ENCODE measurements at regions not wholly inside any gene's neighbourhood (a gene's known extent, or its start where the extent isn't known, plus 50 kb on each side); places are given as distances from the start of the nearest gene placed in this dataset.

DNA sequence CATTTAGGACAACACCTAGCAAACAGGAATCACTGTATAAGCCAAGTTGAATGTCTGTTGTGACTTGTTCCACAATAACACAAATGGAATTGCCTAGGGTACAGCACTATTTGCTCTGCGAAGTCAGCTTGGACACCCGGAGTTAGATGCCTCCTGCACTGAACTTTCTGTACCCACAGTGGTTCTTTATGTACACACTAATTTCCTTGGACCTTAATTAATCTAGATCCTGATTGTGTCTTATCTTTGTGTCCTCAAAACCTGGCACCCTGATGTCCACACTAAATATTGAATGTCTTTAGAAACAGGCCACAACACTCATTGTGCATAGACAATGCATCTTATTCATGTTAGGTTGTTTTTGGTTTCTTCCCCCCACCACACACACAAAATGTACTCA is 278.9 kb upstream of the NR2F2 start (continued):
- TF ChIP-seq PPARA (CRISPR knock-in tag; IDR thresholded peaks at IDR 0.05; ENCODE audit: borderline replicate concordance) (no peak), SNAI2 (CRISPR knock-in tag; IDR thresholded peaks at IDR 0.05) (no peak), ESRRG (CRISPR knock-in tag; IDR thresholded peaks at IDR 0.05) (no peak), ZFP30 (CRISPR knock-in tag; IDR thresholded peaks at IDR 0.05) (no peak), OSR1 (CRISPR knock-in tag; IDR thresholded peaks at IDR 0.05) (no peak)

DNA sequence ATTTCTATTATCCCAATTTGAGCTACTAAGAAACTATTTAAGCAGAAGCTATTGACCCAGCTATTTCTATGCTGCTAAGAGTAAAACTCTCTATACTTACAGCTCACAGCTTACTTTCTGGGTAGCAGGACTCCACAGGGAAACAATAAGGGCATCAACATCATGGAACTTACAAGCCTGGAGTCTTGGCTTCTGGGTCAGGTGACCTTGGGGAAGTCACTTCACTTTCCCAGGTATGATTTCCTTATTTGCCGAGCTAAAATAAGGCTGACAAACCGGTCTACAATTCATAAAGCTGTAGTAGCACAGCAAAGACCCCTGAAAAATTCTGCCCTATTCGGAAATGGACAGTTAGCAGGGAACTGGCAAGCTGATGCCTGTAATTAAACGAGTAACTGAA is 278.3 kb upstream of the NR2F2 start:
- ATAC-seq, result no peak
- TF ChIP-seq ZFP30 (CRISPR knock-in tag; IDR thresholded peaks at IDR 0.05), result no peak
- TF ChIP-seq, protein P1, sequence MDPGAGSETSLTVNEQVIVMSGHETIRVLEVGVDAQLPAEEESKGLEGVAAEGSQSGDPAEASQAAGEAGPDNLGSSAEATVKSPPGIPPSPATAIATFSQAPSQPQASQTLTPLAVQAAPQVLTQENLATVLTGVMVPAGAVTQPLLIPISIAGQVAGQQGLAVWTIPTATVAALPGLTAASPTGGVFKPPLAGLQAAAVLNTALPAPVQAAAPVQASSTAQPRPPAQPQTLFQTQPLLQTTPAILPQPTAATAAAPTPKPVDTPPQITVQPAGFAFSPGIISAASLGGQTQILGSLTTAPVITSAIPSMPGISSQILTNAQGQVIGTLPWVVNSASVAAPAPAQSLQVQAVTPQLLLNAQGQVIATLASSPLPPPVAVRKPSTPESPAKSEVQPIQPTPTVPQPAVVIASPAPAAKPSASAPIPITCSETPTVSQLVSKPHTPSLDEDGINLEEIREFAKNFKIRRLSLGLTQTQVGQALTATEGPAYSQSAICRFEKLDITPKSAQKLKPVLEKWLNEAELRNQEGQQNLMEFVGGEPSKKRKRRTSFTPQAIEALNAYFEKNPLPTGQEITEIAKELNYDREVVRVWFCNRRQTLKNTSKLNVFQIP (CRISPR knock-in tag; IDR thresholded peaks at IDR 0.05; ENCODE audit: borderline replicate concordance, low read depth), result no peak
- TF ChIP-seq, protein P2, sequence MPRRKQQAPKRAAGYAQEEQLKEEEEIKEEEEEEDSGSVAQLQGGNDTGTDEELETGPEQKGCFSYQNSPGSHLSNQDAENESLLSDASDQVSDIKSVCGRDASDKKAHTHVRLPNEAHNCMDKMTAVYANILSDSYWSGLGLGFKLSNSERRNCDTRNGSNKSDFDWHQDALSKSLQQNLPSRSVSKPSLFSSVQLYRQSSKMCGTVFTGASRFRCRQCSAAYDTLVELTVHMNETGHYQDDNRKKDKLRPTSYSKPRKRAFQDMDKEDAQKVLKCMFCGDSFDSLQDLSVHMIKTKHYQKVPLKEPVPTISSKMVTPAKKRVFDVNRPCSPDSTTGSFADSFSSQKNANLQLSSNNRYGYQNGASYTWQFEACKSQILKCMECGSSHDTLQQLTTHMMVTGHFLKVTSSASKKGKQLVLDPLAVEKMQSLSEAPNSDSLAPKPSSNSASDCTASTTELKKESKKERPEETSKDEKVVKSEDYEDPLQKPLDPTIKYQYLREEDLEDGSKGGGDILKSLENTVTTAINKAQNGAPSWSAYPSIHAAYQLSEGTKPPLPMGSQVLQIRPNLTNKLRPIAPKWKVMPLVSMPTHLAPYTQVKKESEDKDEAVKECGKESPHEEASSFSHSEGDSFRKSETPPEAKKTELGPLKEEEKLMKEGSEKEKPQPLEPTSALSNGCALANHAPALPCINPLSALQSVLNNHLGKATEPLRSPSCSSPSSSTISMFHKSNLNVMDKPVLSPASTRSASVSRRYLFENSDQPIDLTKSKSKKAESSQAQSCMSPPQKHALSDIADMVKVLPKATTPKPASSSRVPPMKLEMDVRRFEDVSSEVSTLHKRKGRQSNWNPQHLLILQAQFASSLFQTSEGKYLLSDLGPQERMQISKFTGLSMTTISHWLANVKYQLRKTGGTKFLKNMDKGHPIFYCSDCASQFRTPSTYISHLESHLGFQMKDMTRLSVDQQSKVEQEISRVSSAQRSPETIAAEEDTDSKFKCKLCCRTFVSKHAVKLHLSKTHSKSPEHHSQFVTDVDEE (CRISPR knock-in tag; IDR thresholded peaks at IDR 0.05), result no peak
- TF ChIP-seq, protein P3, sequence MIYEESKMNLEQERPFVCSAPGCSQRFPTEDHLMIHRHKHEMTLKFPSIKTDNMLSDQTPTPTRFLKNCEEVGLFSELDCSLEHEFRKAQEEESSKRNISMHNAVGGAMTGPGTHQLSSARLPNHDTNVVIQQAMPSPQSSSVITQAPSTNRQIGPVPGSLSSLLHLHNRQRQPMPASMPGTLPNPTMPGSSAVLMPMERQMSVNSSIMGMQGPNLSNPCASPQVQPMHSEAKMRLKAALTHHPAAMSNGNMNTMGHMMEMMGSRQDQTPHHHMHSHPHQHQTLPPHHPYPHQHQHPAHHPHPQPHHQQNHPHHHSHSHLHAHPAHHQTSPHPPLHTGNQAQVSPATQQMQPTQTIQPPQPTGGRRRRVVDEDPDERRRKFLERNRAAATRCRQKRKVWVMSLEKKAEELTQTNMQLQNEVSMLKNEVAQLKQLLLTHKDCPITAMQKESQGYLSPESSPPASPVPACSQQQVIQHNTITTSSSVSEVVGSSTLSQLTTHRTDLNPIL (CRISPR knock-in tag; IDR thresholded peaks at IDR 0.05; ENCODE audit: low read depth), result no peak
- TF ChIP-seq ISL1 (CRISPR knock-in tag; IDR thresholded peaks at IDR 0.05), result no peak
- TF ChIP-seq ESRRG (CRISPR knock-in tag; IDR thresholded peaks at IDR 0.05), result no peak

DNA sequence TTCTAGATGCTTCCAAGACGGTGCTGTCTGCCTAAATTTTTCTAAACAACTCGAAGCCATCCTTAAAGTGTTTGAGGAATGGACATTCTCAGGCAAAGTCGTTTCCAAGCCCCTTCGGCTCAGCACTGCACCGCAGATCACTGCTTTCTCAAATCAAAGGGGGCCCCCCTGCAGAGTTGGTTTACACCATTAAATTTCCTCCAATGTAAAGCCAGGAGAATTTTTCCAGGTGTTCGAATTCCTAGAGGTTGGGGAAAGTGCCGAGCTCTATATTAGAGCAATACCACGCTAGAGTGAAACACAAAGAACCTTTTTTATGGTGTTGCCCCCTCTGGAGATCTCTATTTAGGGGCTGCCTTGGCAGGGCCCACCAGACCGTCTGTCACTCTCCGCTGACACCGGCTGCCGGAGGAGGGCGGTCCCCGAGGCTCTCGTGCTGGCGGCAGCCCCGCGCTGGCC is 277.9 kb upstream of the NR2F2 start:
- ATAC-seq, result no peak
- TF ChIP-seq, protein P2 (CRISPR knock-in tag; IDR thresholded peaks at IDR 0.05), result no peak
- TF ChIP-seq, protein P4, sequence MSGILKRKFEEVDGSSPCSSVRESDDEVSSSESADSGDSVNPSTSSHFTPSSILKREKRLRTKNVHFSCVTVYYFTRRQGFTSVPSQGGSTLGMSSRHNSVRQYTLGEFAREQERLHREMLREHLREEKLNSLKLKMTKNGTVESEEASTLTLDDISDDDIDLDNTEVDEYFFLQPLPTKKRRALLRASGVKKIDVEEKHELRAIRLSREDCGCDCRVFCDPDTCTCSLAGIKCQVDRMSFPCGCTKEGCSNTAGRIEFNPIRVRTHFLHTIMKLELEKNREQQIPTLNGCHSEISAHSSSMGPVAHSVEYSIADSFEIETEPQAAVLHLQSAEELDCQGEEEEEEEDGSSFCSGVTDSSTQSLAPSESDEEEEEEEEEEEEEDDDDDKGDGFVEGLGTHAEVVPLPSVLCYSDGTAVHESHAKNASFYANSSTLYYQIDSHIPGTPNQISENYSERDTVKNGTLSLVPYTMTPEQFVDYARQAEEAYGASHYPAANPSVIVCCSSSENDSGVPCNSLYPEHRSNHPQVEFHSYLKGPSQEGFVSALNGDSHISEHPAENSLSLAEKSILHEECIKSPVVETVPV (CRISPR knock-in tag; IDR thresholded peaks at IDR 0.05), result no peak

DNA sequence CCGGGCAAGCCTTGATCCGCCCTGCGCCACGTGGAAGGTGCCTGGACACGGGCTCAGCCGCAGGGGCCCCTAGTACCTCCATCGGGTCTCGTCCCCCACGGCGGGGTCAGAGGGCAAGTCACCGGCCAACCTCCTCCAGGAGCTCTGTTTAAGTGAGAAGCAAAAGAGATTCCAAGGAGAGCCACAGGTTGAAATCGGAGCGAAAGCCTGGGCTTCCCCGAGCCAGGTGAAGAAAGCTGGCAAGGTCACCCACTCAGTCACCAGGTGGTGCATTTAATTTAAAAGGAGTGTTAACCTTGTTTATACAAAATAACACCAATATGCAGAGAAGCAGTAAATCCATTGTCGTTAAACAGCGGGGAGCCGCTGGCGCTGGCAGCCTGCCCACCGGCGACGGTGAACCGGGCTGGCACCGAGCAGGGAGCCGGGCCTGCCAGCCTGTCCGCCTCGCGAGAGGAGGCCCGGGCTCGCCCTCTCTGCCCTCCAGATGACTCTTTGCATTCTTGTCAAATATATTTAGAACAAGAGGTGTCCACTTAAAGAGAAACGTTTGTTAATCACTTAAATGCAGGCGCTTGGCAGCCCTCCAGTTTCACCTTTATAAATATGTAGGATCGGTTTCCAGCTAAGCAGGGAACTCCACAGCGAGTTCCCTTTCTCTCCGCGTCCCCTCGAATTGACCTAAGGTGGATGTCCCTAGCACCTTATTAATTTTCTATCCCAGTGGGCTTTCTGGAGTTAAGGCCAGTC is 277.3 kb upstream of the NR2F2 start:
- no peak for ATAC-seq
- TF ChIP-seq, protein P1 (CRISPR knock-in tag; IDR thresholded peaks at IDR 0.05; ENCODE audit: borderline replicate concordance, low read depth), result no peak
- TF ChIP-seq, protein P5, sequence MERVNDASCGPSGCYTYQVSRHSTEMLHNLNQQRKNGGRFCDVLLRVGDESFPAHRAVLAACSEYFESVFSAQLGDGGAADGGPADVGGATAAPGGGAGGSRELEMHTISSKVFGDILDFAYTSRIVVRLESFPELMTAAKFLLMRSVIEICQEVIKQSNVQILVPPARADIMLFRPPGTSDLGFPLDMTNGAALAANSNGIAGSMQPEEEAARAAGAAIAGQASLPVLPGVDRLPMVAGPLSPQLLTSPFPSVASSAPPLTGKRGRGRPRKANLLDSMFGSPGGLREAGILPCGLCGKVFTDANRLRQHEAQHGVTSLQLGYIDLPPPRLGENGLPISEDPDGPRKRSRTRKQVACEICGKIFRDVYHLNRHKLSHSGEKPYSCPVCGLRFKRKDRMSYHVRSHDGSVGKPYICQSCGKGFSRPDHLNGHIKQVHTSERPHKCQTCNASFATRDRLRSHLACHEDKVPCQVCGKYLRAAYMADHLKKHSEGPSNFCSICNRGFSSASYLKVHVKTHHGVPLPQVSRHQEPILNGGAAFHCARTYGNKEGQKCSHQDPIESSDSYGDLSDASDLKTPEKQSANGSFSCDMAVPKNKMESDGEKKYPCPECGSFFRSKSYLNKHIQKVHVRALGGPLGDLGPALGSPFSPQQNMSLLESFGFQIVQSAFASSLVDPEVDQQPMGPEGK (CRISPR knock-in tag; IDR thresholded peaks at IDR 0.05; ENCODE audit: borderline replicate concordance), result no peak
- no peak for TF ChIP-seq OSR1 (CRISPR knock-in tag; IDR thresholded peaks at IDR 0.05)
- TF ChIP-seq ESRRG (CRISPR knock-in tag; IDR thresholded peaks at IDR 0.05), result no peak
- no peak for TF ChIP-seq CSDC2 (CRISPR knock-in tag; IDR thresholded peaks at IDR 0.05)
- TF ChIP-seq ZNF565 (CRISPR knock-in tag; conservative IDR thresholded peaks at IDR 0.05; ENCODE audit: low read depth), result no peak
- TF ChIP-seq ZFP3 (CRISPR knock-in tag; IDR thresholded peaks at IDR 0.05), result no peak
- no peak for TF ChIP-seq SNAI2 (CRISPR knock-in tag; IDR thresholded peaks at IDR 0.05)
- no peak for TF ChIP-seq ISL1 (CRISPR knock-in tag; IDR thresholded peaks at IDR 0.05)
- no peak for TF ChIP-seq PPARA (CRISPR knock-in tag; IDR thresholded peaks at IDR 0.05; ENCODE audit: borderline replicate concordance)
- TF ChIP-seq GLIS3 (CRISPR knock-in tag; IDR thresholded peaks at IDR 0.05), result no peak
- no peak for TF ChIP-seq ARNTL (CRISPR knock-in tag; IDR thresholded peaks at IDR 0.05; ENCODE audit: borderline replicate concordance, low read depth)
- TF ChIP-seq ZC3H10 (CRISPR knock-in tag; IDR thresholded peaks at IDR 0.05), result no peak
- no peak for TF ChIP-seq TOX (CRISPR knock-in tag; IDR thresholded peaks at IDR 0.05; ENCODE audit: borderline replicate concordance)
- TF ChIP-seq, protein P4 (CRISPR knock-in tag; IDR thresholded peaks at IDR 0.05), result no peak

All from SK-N-SH treated with all-trans-retinoic acid at 6 μM for 48 hours (cell line).